ENCODE measurements at regions not wholly inside any gene's neighbourhood (a gene's known extent, or its start where the extent isn't known, plus 50 kb on each side); places are given as distances from the start of the nearest gene placed in this dataset.

DNA sequence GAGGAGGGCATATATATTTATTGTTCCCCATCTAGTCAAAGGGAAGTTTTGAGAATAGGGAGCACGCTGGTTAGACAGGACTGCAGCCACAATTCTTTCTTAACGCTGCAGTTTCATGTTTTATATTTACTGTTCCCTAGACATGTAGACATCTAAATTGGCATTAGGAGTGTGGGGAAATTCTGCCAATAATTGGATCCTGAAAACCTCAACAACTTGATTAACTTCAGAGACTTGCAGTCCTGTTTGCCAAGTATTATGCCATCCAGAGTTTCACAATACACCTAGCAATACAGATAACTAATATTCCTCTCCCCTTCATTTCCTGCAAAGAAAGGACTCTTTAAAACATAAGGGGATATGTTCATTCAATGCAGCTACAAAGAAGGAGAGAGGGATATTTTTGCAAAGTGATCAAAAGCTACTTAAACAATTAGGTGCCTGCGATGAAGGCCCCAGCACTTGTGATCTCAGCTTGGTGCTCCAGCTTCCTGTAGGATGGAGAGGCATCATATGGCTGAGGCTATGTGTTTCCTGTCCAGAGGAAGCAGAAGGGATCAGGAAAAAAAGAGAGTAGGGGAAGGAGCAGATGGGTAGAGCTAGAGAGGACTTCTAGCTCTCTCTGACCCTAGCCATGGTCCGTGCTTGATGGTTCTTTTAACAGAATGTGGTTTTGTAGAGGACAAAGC, 264.4 kb downstream of the MTX2 start:
- BruUV-seq (replicated peaks): no TSS peak
- TF ChIP-seq EZH2phosphoT487 (IDR thresholded peaks at IDR 0.05; ENCODE audit: borderline replicate concordance, low read depth, low read length): no peak
- TF ChIP-seq, protein P1, sequence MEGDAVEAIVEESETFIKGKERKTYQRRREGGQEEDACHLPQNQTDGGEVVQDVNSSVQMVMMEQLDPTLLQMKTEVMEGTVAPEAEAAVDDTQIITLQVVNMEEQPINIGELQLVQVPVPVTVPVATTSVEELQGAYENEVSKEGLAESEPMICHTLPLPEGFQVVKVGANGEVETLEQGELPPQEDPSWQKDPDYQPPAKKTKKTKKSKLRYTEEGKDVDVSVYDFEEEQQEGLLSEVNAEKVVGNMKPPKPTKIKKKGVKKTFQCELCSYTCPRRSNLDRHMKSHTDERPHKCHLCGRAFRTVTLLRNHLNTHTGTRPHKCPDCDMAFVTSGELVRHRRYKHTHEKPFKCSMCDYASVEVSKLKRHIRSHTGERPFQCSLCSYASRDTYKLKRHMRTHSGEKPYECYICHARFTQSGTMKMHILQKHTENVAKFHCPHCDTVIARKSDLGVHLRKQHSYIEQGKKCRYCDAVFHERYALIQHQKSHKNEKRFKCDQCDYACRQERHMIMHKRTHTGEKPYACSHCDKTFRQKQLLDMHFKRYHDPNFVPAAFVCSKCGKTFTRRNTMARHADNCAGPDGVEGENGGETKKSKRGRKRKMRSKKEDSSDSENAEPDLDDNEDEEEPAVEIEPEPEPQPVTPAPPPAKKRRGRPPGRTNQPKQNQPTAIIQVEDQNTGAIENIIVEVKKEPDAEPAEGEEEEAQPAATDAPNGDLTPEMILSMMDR (conservative IDR thresholded peaks at IDR 0.05; ENCODE audit: low read length): no peak
- CTCF ChIA-PET (ENCODE audit: unreplicated experiment): no interaction called here

DNA sequence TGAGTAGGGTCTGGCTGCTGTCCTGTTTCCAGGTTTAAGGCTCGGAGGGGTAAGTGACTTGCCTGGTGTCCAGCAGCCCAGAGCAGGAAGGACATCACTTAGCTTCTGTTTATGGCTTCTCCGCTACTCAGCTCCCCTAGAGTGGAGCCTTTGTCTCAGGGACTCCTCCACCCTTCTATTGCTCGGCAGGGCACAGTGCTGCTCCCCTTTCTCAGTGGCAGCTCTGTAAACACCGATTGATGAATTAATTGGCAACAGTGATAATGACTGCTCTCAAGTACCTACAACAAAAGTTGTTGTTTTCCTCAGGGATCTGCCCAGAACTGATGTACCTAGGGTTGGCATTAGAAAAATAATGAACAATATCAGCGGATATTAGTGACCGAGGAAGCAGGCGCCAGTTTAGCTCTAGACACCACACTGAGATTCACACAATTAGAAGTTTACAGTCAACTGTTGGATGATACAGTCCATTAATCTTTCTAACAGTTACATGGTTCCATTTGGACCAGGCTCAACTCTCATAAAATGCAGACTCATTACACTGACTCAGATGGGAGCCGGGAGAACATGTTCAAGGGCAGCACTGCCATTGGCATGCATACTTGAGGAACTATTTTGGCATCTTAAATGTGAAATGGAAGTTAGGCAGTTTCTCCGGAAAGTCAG, 265.7 kb downstream of the MTX2 start:
- no peaks in the 10 kb centered on the region for H3K9me2 ChIP-seq (ENCODE audit: insufficient read depth, low read length)
- H2AFZ ChIP-seq (ENCODE audit: low read length): no peak overlapping the region
- intact Hi-C loops (cut with micrococcal nuclease; ENCODE audit: unreplicated experiment): no loop called here
- TF ChIP-seq, protein P1 (conservative IDR thresholded peaks at IDR 0.05; ENCODE audit: low read length): no peak
- no peak for TF ChIP-seq EZH2phosphoT487 (IDR thresholded peaks at IDR 0.05; ENCODE audit: borderline replicate concordance, low read depth, low read length)
- no peaks in the 10 kb centered on the region for H3K36me3 ChIP-seq (ENCODE audit: insufficient read depth, low read length)
- no peak overlapping the region for H3K27ac ChIP-seq (ENCODE audit: low read depth, low read length, poor library complexity, severe bottlenecking)
- no peaks in the 10 kb centered on the region for H3K9me3 ChIP-seq (ENCODE audit: low read length)
- POLR2A ChIA-PET: interaction anchor here (0.7 kb wide), 1 partner anchor 962 kb away, joined by 3 read pairs; no protein-coding TSS in a partner anchor
- no peak overlapping the region for H3K4me2 ChIP-seq (ENCODE audit: low read length)
- BruUV-seq (replicated peaks): no TSS peak
- DNase-seq (ENCODE audit: low spot score): no peak
- no peaks in the 10 kb centered on the region for H3K79me2 ChIP-seq (ENCODE audit: insufficient read depth, low read depth, low read length)
- no peaks in the 10 kb centered on the region for H4K20me1 ChIP-seq (ENCODE audit: insufficient read depth, low read length)
- H3K4me3 ChIP-seq (ENCODE audit: low read depth, low read length, poor library complexity, severe bottlenecking): no peak overlapping the region
- no peaks in the 10 kb centered on the region for H3K4me1 ChIP-seq (ENCODE audit: insufficient read depth, low read length, poor library complexity, severe bottlenecking)
- CTCF ChIA-PET (ENCODE audit: unreplicated experiment): no interaction called here

More for the DNA sequence above, 264.4 kb downstream of the MTX2 start:
- Histone ChIP-seq H4K20me1 (ENCODE audit: insufficient read depth, low read length) (no peaks in the 10 kb centered on the region), H3K27ac (ENCODE audit: low read depth, low read length, poor library complexity, severe bottlenecking) (no peak overlapping the region), H3K36me3 (ENCODE audit: insufficient read depth, low read length) (no peaks in the 10 kb centered on the region), H3K4me2 (ENCODE audit: low read length) (no peak overlapping the region), H3K9me3 (ENCODE audit: low read length) (no peaks in the 10 kb centered on the region), H3K4me3 (ENCODE audit: low read depth, low read length, poor library complexity, severe bottlenecking) (no peak overlapping the region), H3K79me2 (ENCODE audit: insufficient read depth, low read depth, low read length) (no peaks in the 10 kb centered on the region), H2AFZ (ENCODE audit: low read length) (no peak overlapping the region), H3K9me2 (ENCODE audit: insufficient read depth, low read length) (no peaks in the 10 kb centered on the region), H3K4me1 (ENCODE audit: insufficient read depth, low read length, poor library complexity, severe bottlenecking) (no peaks in the 10 kb centered on the region)
- POLR2A ChIA-PET: no interaction called here
- intact Hi-C loops (cut with micrococcal nuclease; ENCODE audit: unreplicated experiment): no loop called here
- DNase-seq (ENCODE audit: low spot score): no peak
